ENCODE measurements at regions not wholly inside any gene's neighbourhood (a gene's known extent, or its start where the extent isn't known, plus 50 kb on each side); places are given as distances from the start of the nearest gene placed in this dataset.
A peak's percentile ranks its signal among the peaks of the same experiment; 100 is the strongest.

DNA sequence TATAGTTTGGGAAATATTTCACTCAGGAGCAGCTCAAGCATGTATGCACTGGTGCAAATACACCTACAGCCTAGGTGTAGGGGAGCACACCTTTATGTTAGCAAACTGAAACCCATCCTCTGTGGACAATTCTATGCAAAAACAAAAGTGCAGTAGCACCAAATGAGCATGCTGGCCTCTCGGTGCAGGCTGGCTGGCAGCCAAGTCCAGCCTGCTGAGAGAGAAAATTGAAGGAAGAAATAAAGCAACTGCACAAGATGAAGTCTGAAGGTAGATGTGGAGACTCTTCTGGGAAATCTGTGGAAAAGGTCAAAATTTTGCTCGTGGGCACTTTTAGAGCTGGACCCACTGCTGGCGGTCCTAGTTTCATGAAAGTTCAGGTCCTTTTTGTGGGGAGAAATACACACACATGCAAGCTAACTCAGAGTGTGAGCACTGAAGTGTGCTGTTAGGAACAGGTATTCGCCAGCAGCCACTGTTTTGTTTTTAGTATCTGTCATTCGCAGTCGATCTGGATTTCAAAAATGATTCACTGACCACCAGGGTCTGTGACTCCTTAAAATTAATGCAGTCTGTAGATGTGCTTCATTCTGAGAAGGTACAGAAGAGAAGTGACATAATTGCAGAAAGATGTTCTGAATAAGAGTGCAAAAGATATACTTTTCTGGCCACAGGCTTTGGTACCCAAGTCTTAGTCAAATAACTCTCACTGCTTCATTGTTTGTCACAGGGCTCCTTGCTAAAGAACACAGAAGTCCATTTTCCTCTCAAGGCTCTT, 281.7 kb downstream of the PARP8 start:
- Histone ChIP-seq H3K27me3 (ENCODE audit: insufficient read depth, insufficient read length) (no peaks in the 10 kb centered on the region), H3K4me1 (ENCODE audit: insufficient read depth, insufficient read length) (no peaks in the 10 kb centered on the region), H3K36me3 (ENCODE audit: insufficient read depth, insufficient read length, low read length) (no peaks in the 10 kb centered on the region), H3K9ac (ENCODE audit: insufficient read length, low read depth) (no peak overlapping the region), H3K4me3 (ENCODE audit: insufficient read length, low read depth) (no peak overlapping the region), H3K9me3 (ENCODE audit: insufficient read depth, low read length) (peaks cover 19% of the 10 kb centered on the region; the same call in 1 of the 2 replicates)
- no peak for DNase-seq (ENCODE audit: low read depth, low spot score)
- TF ChIP-seq YY1 (IDR thresholded peaks at IDR 0.05; ENCODE audit: insufficient read depth, insufficient read length) = no peak
- no peak for TF ChIP-seq SUZ12 (IDR thresholded peaks at IDR 0.05; ENCODE audit: extremely low read depth, insufficient read depth, insufficient read length)
- no peak for TF ChIP-seq ZNF274 (IDR thresholded peaks at IDR 0.05; ENCODE audit: low read depth, low read length)

- H3K36me3 ChIP-seq (ENCODE audit: insufficient read depth, insufficient read length, low read length) = no peaks in the 10 kb centered on the region
- H3K4me3 ChIP-seq (ENCODE audit: insufficient read length, low read depth) = no peak overlapping the region
- H3K9ac ChIP-seq (ENCODE audit: insufficient read length, low read depth) = no peak overlapping the region
- H3K9me3 ChIP-seq (ENCODE audit: insufficient read depth, low read length) = no peaks in the 10 kb centered on the region
- no peaks in the 10 kb centered on the region for H3K4me1 ChIP-seq (ENCODE audit: insufficient read depth, insufficient read length)
- no peak for TF ChIP-seq ZNF274 (IDR thresholded peaks at IDR 0.05; ENCODE audit: low read depth, low read length)
- TF ChIP-seq SUZ12 (IDR thresholded peaks at IDR 0.05; ENCODE audit: extremely low read depth, insufficient read depth, insufficient read length) = no peak
- no peak for TF ChIP-seq YY1 (IDR thresholded peaks at IDR 0.05; ENCODE audit: insufficient read depth, insufficient read length)
- no peak for DNase-seq (ENCODE audit: low read depth, low spot score)
- no peaks in the 10 kb centered on the region for H3K27me3 ChIP-seq (ENCODE audit: insufficient read depth, insufficient read length)
These were observed 286.9 kb downstream of the PARP8 start for GRCh38 chr5:50953290-50953689.

GRCh38 chr5:50958852-50959457, 292.5 kb downstream of the PARP8 start:
- no peaks in the 10 kb centered on the region for H3K36me3 ChIP-seq (ENCODE audit: insufficient read depth, insufficient read length, low read length)
- DNase-seq (ENCODE audit: low read depth, low spot score) = no peak
- TF ChIP-seq SUZ12 (IDR thresholded peaks at IDR 0.05; ENCODE audit: extremely low read depth, insufficient read depth, insufficient read length) = no peak
- TF ChIP-seq ZNF274 (IDR thresholded peaks at IDR 0.05; ENCODE audit: low read depth, low read length) = no peak
- no peak for TF ChIP-seq YY1 (IDR thresholded peaks at IDR 0.05; ENCODE audit: insufficient read depth, insufficient read length)
- peaks cover 13% of the 10 kb centered on the region for H3K27me3 ChIP-seq (ENCODE audit: insufficient read depth, insufficient read length)
- H3K9me3 ChIP-seq (ENCODE audit: insufficient read depth, low read length) = no peaks in the 10 kb centered on the region
- H3K4me1 ChIP-seq (ENCODE audit: insufficient read depth, insufficient read length) = no peaks in the 10 kb centered on the region
- no peak overlapping the region for H3K9ac ChIP-seq (ENCODE audit: insufficient read length, low read depth)
- no peak overlapping the region for H3K4me3 ChIP-seq (ENCODE audit: insufficient read length, low read depth)

DNA sequence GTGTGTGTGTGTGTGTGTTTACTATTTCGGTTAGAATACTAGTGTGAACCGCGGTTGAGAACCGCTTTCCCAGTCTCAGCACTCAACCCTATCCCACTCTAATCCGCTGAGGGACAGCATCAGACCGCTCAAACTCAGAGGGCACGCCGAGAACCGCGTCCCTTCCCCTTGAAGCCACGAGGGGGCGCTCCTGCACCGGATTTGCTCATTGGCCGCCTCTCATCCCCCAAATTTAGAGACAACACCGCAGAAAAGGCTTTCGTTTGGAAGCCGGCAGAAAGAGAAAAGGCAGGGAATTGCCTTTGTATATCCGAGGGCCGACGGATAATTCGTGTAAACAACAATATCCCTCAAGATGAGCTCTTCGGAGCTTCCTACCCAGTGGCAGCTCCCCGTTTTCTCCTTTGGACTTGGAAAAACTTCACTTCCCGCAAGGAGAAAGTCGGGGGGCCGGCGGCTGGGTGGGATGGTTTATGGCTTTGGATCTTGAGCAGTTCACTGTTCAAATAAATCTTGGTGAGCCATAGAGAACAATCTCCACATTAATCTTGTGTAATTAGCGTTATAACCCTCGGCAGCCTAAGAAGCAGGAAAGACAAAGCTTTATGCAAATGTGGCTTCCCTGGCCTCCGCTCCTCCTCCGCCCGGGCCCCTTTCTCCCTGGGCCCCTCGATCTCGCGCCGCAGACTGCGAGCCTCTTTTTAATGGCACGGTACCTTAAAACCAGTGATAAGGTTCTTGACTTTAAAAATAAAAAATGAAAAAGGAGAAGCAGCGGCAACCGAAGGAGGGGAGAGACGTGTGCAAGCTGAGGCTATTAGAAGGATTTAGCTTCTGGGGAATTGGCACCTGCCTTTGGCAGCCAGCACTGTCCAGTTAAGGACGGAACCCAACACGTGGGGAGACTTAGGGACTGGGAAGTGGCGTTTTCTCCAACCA, 296.8 kb downstream of the PARP8 start:
- H3K4me1 ChIP-seq (ENCODE audit: insufficient read depth, insufficient read length) = no peaks in the 10 kb centered on the region
- no peaks in the 10 kb centered on the region for H3K9me3 ChIP-seq (ENCODE audit: insufficient read depth, low read length)
- no peaks in the 10 kb centered on the region for H3K36me3 ChIP-seq (ENCODE audit: insufficient read depth, insufficient read length, low read length)
- H3K27me3 ChIP-seq (ENCODE audit: insufficient read depth, insufficient read length) = peaks cover 55% of the 10 kb centered on the region
- no peak overlapping the region for H3K9ac ChIP-seq (ENCODE audit: insufficient read length, low read depth)
- DNase-seq (ENCODE audit: low read depth, low spot score) = peak; percentile 60
- TF ChIP-seq ZNF274 (IDR thresholded peaks at IDR 0.05; ENCODE audit: low read depth, low read length) = no peak
- TF ChIP-seq YY1 (IDR thresholded peaks at IDR 0.05; ENCODE audit: insufficient read depth, insufficient read length) = no peak
- TF ChIP-seq SUZ12 (IDR thresholded peaks at IDR 0.05; ENCODE audit: extremely low read depth, insufficient read depth, insufficient read length) = no peak
- H3K4me3 ChIP-seq (ENCODE audit: insufficient read length, low read depth) = peak overlapping the region; percentile 39

DNA sequence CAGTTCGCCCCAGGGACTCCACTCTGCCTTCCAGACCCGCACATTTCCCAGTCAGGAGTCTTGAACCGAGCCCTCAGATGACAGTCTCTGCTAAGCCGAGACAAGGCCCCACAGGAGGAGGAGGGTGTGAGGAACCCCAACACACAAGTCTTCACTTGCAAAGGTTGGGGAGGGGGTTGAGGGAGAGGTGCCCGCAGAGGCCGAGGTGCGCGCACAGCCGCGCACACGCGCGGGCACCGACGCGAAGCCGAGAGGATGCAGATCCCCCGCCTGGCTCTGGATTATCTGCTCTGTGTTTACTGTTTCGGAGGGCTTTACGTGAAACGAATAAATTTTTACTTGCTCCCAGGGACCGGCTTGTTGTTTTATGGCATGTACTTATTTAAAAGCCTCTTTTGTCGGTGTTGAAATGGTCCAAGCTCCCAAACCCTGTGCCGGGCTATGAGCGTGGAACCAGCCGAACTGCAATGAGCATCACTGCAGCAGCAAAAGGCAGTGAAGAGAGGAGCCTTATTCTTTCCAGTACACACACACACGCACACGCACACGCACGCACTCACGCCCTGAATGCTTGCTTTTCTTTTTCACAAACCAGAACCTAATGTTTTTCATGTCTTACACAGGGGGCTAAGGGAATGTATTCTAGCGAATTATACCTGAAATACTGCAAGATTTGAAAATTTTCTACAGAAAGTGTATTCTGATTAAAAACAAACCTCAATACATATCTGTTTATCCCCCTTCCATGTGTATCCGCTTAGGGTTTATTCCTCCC, 297.7 kb downstream of the PARP8 start:
- Histone ChIP-seq H3K9me3 (ENCODE audit: insufficient read depth, low read length) (no peaks in the 10 kb centered on the region), H3K27me3 (ENCODE audit: insufficient read depth, insufficient read length) (peaks cover 65% of the 10 kb centered on the region), H3K9ac (ENCODE audit: insufficient read length, low read depth) (no peak overlapping the region), H3K36me3 (ENCODE audit: insufficient read depth, insufficient read length, low read length) (no peaks in the 10 kb centered on the region), H3K4me1 (ENCODE audit: insufficient read depth, insufficient read length) (no peaks in the 10 kb centered on the region), H3K4me3 (ENCODE audit: insufficient read length, low read depth) (no peak overlapping the region)
- no peak for DNase-seq (ENCODE audit: low read depth, low spot score)
- TF ChIP-seq SUZ12 (IDR thresholded peaks at IDR 0.05; ENCODE audit: extremely low read depth, insufficient read depth, insufficient read length) (no peak), YY1 (IDR thresholded peaks at IDR 0.05; ENCODE audit: insufficient read depth, insufficient read length) (no peak), ZNF274 (IDR thresholded peaks at IDR 0.05; ENCODE audit: low read depth, low read length) (no peak)

DNA sequence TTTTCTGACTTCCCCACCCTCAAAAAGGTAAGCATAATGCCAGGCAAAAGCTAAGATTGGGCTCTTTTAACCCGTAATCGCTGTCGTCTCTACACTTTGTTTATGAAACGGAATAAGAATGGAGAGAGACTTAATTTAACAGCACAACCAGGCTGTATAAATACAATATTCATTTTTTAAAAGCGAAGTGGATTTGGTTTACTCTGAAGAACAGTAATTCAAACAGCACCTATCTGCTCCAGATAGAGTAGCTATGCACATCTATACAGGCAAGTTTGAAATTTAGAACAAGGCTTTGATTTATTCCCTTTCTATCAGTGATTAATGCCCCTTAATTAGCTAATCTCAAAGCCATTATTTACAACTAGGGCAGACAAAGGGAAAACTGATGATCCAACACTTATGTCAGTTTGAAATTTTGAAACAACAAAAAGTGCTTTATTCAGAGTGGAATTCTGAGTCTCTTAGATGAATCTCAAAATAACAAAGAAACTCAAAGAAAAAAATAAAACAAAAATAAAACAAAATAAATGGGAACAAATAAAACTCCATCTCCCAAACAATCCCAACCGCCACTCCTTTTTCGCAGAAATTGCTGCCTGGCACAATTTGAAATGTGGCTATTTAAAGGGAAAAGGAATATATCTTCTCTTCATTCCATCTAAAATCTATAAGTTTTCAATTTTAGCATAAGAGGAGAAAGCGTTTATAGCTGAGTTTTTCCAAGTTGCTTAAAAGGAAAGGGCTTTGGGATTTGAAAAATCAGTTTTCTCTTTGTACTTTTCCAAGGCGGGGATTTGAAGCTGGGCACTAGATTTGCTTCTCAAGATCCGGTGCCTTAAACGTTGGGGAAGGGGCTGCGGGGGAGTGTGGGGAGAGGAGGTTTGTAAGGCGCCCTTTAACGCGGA, 298.6 kb downstream of the PARP8 start:
- H3K4me1 ChIP-seq (ENCODE audit: insufficient read depth, insufficient read length) = no peaks in the 10 kb centered on the region
- no peaks in the 10 kb centered on the region for H3K9me3 ChIP-seq (ENCODE audit: insufficient read depth, low read length)
- H3K4me3 ChIP-seq (ENCODE audit: insufficient read length, low read depth) = no peak overlapping the region
- H3K9ac ChIP-seq (ENCODE audit: insufficient read length, low read depth) = no peak overlapping the region
- peaks cover 73% of the 10 kb centered on the region for H3K27me3 ChIP-seq (ENCODE audit: insufficient read depth, insufficient read length)
- no peak for TF ChIP-seq SUZ12 (IDR thresholded peaks at IDR 0.05; ENCODE audit: extremely low read depth, insufficient read depth, insufficient read length)
- no peak for TF ChIP-seq YY1 (IDR thresholded peaks at IDR 0.05; ENCODE audit: insufficient read depth, insufficient read length)
- no peak for TF ChIP-seq ZNF274 (IDR thresholded peaks at IDR 0.05; ENCODE audit: low read depth, low read length)
- DNase-seq (ENCODE audit: low read depth, low spot score) = no peak
- H3K36me3 ChIP-seq (ENCODE audit: insufficient read depth, insufficient read length, low read length) = no peaks in the 10 kb centered on the region
